ENCODE measurements at regions not wholly inside any gene's neighbourhood (a gene's known extent, or its start where the extent isn't known, plus 50 kb on each side); places are given as distances from the start of the nearest gene placed in this dataset.

GRCh38 chr22:47552024-47552423, 789.6 kb downstream of the TBC1D22A start:
- TF ChIP-seq POLR2A (IDR thresholded peaks at IDR 0.05) (no peak), CTCF (IDR thresholded peaks at IDR 0.05) (no peak), EP300 (IDR thresholded peaks at IDR 0.05) (no peak)

Data from tibial nerve (tissue), 4 donors.